Hindlimb muscle (tissue), 1 donor: ENCODE measurements at regions not wholly inside any gene's neighbourhood (a gene's known extent, or its start where the extent isn't known, plus 50 kb on each side); places are given as distances from the start of the nearest gene placed in this dataset.

ENCODE experiments used
- DNase-seq: peaks from one replicate; pipeline ENCODE4 v3.0.0-alpha.2; 2013

GRCh38 chr13:107736731-107737130 is 478.6 kb downstream of the LIG4 start:
- no peak for DNase-seq

GRCh38 chr13:107736170-107736569 is 479.2 kb downstream of the LIG4 start:
- DNase-seq, result no peak

DNA sequence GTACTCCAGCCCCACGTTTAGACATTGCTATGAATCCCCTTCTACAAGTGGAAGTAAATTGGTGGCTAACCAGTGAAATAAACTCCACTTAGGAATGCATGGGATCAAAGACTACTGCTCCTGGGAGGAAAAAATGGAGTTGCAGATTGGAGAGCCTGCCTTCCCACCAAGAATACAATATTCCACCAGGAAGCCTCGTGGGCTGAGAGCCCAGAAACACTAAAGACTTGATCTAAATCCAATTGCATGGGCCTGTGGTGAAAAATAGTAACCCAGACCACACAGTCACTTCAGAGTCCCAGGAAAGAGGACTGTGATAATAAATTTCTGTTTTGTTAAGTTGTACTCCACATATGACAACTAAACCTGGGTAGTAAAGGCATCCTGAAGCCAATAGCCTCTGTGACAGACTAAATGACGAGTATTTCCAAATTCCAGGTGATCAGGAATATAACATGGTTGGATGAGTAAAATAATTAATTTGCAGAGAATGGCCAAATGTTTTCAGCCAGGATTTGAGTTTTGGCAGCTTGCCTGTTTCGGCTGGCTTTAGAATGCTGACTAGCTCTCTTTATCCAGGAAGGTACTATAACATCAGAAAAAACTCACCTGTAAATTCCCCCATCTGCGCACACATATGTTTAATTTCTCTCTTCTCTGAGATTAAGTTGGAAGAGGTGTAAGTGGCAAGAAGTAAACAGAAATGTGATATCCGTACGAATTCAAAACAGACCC is 480.3 kb downstream of the LIG4 start:
- DNase-seq, result peak; percentile 16

GRCh38 chr13:107733276-107733675 is 482.1 kb downstream of the LIG4 start:
- DNase-seq, result no peak

GRCh38 chr13:107730813-107731212 is 484.5 kb downstream of the LIG4 start:
- DNase-seq, result no peak

GRCh38 chr13:107721125-107721869 is 494.0 kb downstream of the LIG4 start:
- no peak for DNase-seq

- DNase-seq, result no peak
Measured at GRCh38 chr13:107716741-107717140, 498.6 kb downstream of the LIG4 start.

GRCh38 chr13:107716241-107716640 is 499.1 kb downstream of the LIG4 start:
- no peak for DNase-seq

GRCh38 chr13:107715496-107715895 is 499.8 kb downstream of the LIG4 start:
- no peak for DNase-seq

- no peak for DNase-seq
Measured at GRCh38 chr13:107713314-107713713, 502.0 kb downstream of the LIG4 start.

GRCh38 chr13:107712145-107712860 is 503.0 kb downstream of the LIG4 start:
- no peak for DNase-seq

DNA sequence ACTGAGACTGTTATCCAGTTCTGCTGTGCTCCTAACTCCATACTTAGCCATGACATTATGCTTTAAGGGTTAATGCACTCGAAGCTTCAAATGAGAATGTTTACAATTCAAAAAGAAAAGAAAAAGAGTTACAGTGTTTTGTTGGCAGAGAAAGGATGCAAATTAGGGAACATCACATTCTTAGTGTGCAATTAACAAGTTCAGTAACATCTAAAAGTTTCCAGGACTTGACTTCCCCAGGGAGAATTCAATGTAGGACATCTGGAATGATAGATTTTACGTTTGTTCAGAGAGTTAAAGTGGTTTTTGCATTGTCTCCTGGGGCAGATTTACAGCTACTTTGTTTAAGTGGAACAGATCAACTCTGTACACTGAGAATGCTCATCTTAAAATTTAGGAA is 525.2 kb downstream of the LIG4 start:
- no peak for DNase-seq

DNA sequence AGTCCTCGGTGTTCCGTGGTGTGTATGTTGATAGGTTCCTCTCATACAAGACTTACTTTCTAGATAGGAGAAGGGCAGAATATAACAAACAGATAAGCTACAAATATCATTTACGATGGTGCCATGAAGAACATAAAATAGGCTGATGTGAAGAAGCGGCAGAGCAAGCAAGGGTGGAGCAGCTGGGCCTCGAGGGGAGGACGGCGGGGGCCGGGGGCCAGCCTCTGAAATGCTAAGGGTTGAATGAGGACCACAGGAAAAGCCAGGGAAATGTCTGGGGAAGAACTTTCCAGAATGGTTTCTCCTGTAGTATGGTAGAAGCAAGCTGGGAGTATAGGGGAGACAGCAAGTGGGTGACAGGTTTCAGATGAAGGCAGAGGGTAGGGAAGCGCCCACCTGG is 529.5 kb downstream of the LIG4 start:
- no peak for DNase-seq

DNA sequence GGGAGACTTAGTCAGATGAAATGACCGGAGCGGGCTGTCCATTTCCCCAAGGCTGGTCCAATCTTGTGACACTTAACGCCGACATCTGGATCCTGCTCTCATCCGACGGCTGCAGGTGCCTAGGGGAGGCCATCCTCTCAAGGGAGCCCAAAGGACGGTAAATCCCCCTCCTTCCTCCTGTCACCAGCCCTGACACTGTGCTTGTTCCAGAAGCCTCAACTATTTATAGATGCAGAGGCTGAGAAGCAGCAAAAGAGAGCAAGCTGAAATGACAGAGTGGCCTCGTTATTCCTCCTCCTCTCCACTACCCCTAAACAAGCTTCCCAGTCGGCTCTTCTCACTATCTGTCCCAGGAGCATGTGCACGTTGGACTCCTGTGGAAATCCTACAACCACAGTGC is 533.7 kb downstream of the LIG4 start:
- no peak for DNase-seq

- no peak for DNase-seq
Measured at GRCh38 chr13:107680115-107680514, 535.2 kb downstream of the LIG4 start.

GRCh38 chr13:107678075-107678689 is 537.2 kb downstream of the LIG4 start:
- no peak for DNase-seq

DNA sequence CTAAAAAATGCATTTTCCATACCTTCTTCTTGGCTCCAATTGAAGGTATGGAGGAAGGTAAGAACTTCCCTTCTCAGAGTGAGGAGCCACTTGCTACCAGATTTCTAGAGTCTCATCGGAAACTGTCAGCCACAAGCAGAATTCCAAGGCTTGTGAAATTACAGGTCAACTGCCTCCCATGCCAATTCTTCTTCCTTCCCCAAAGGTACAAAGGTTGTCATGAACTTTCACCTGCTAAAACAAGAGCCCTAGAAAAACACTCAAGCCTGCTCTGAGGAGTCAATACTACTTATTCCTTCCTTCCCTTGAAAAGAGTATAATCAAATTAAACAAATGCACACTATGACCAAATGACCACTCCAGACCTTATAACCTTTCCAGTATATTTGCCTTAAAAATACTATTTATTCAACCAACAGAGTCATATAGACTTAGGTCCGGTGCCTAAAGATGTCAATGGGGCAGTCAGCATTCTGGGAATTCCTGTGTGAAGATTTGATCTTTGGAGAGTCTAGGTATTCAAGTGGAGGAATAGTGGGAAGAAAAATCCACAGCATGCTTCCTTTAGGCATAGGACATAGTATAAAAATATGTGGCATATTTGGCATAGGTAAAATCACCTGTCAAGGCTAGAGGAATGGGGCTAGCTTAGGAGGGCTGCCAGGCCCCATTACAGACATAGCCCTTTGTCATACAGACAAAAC is 539.3 kb downstream of the LIG4 start:
- DNase-seq, result no peak

GRCh38 chr13:107669391-107669993 is 545.8 kb downstream of the LIG4 start:
- DNase-seq, result peak; percentile 27

GRCh38 chr13:107665926-107666458 is 549.3 kb downstream of the LIG4 start:
- DNase-seq, result no peak

GRCh38 chr13:107650081-107650701 is 565.1 kb downstream of the LIG4 start:
- peak; percentile 24 for DNase-seq

GRCh38 chr13:107649079-107649478 is 566.3 kb downstream of the LIG4 start:
- DNase-seq, result no peak
